Astrocyte (in vitro differentiated cells and primary cell): ENCODE measurements at regions not wholly inside any gene's neighbourhood (a gene's known extent, or its start where the extent isn't known, plus 50 kb on each side); places are given as distances from the start of the nearest gene placed in this dataset.

Experiments
- CTCF ChIP-seq: IDR thresholded peaks from 2 replicates; pipeline ENCODE4 v1.5.1; 2011; ENCODE audit warnings: low read depth, mild to moderate bottlenecking, inconsistent platforms, low read length, moderate library complexity; ENCODE audit not compliant: insufficient read depth
- EZH2 ChIP-seq: IDR thresholded peaks from 2 replicates; pipeline ENCODE4 v1.6.1; 2012; ENCODE audit warnings: mild to moderate bottlenecking, low read length, inconsistent platforms; ENCODE audit not compliant: insufficient read depth

- TF ChIP-seq CTCF (no peak), EZH2 (no peak)
These were observed 168.2 kb upstream of the ROBO2 start for GRCh38 chr3:76871655-76872054.
